K562 (cell line): ENCODE measurements at regions not wholly inside any gene's neighbourhood (a gene's known extent, or its start where the extent isn't known, plus 50 kb on each side); places are given as distances from the start of the nearest gene placed in this dataset.

Source experiments
- FUS ChIP-seq: fragments of 200-400 bp; formaldehyde crosslinking; optimal IDR thresholded peaks from 2 replicates; pipeline ENCODE3; 2017; ENCODE audit warnings: low read depth, low read length
- JUND ChIP-seq, 2 experiments: IDR thresholded peaks; 2 replicates in 1 of 2; 3 replicates in 1 of 2; pipeline ENCODE4 v1.6.1; 2011; ENCODE audit warnings: borderline replicate concordance in 2 of 2, low read depth in 2 of 2, low read length in 2 of 2, improper control_type of control experiment in 1 of 2, missing biosample characterization in 1 of 2, missing genetic modification characterization in 1 of 2, missing genetic modification reagents in 1 of 2
- POLR2A ChIP-seq: fragments of 450-650 bp; conservative IDR thresholded peaks from 2 replicates; pipeline ENCODE4 v1.6.1; 2016
- ZMIZ1 ChIP-seq, 2 experiments: fragments of 150-350 bp in 1 of 2; IDR thresholded peaks; 2 replicates each; pipeline ENCODE4 v1.6.1; 2012 to 2016; ENCODE audit warnings: low read depth in 2 of 2, low read length in 2 of 2, mild to moderate bottlenecking in 1 of 2, moderate library complexity in 1 of 2

- TF ChIP-seq FUS = no peak
- no peak for TF ChIP-seq JUND (IDR thresholded peaks at IDR 0.05; ENCODE audit: borderline replicate concordance, low read depth, low read length)
- no peak for TF ChIP-seq JUND (tag; IDR thresholded peaks at IDR 0.05; ENCODE audit: borderline replicate concordance, low read depth, low read length)
- TF ChIP-seq POLR2A = no peak
- no peak for TF ChIP-seq ZMIZ1 (IDR thresholded peaks at IDR 0.05; ENCODE audit: low read depth in 2 of 2, low read length in 2 of 2)
Observed at GRCh38 chr16:86093801-86094750, 195.1 kb downstream of the IRF8 start.
